Left ventricle myocardium inferior (tissue), 1 donor: ENCODE measurements at regions not wholly inside any gene's neighbourhood (a gene's known extent, or its start where the extent isn't known, plus 50 kb on each side); places are given as distances from the start of the nearest gene placed in this dataset.

Experiments used
- DNase-seq: peaks from one replicate; pipeline ENCODE4 v3.0.0-alpha.2; 2020
- H3K27ac ChIP-seq: fragments of 200-600 bp; replicated peaks from 2 replicates; pipeline ENCODE4 v1.8.0; 2021
- H3K27me3 ChIP-seq: fragments of 200-600 bp; 2 replicates; pipeline ENCODE4 v1.8.0; 2021; ENCODE audit warnings: low read depth
- H3K36me3 ChIP-seq: fragments of 200-600 bp; 2 replicates; pipeline ENCODE4 v1.8.0; 2021
- H3K4me1 ChIP-seq: fragments of 200-600 bp; 2 replicates; pipeline ENCODE4 v1.8.0; 2021
- H3K4me3 ChIP-seq: fragments of 200-600 bp; 2 replicates; pipeline ENCODE4 v1.8.0; 2021; ENCODE audit warnings: mild to moderate bottlenecking, moderate library complexity
- H3K9me3 ChIP-seq: fragments of 200-600 bp; replicated peaks from 2 replicates; pipeline ENCODE4 v1.8.0; 2021
- CTCF ChIP-seq: fragments of 200-600 bp; IDR thresholded peaks from 2 replicates; pipeline ENCODE4 v1.8.0; 2021; ENCODE audit warnings: antibody characterized with exemption, mild to moderate bottlenecking, borderline replicate concordance
- intact Hi-C: fragments of 100-400 bp; cut with micrococcal nuclease; formaldehyde crosslinking; loops from one replicate; pipeline ENCODE4 v1.11.0; 2022
- donor health status: DM: no; HTN: yes; CAD: no; lungs with severe emphysema.

DNA sequence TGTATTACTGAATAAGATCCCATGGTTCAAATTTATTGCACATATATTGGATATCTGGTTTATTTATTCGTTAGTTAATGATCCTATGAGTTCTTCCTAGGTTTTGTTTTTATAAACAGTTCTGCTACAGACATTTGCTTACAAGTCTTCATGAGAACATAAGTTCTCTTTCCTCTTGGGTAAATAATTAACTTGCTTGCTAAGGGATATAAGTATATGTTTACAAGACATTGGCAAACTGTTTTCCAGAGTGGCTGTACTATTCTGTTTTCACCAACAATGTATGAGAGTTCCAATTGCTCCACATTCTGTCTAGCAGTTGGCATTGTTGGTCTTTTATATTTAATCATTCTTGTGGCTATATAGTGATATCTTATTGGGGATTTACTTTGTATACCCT lies 341.8 kb upstream of the GBE1 start:
- H3K36me3 ChIP-seq = no peaks in the 10 kb centered on the region
- H3K27ac ChIP-seq = no peak overlapping the region
- H3K4me3 ChIP-seq = no peak overlapping the region
- H3K27me3 ChIP-seq = no peaks in the 10 kb centered on the region
- intact Hi-C loops = no loop called here
- TF ChIP-seq CTCF = no peak
- peaks cover 5% of the 10 kb centered on the region for H3K4me1 ChIP-seq
- no peaks in the 10 kb centered on the region for H3K9me3 ChIP-seq
- no peak for DNase-seq

DNA sequence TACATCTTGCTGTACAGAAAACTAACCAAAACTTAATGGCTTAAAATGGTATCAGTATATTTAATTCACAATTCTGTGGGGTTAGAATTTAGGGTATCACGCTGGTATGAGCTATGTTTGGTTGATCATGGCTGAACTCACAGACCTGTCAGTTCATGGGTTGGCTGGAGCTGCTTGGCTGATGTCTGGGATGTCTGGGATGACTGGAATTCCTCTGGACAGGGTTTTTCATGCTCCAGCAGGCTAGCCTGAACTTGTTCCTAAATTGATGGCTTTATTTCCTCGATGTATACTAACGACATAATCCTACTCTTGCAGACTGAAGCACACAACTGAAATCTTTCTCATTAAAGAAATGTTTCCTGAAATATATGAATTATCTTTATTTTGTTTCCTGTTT lies 338.9 kb upstream of the GBE1 start:
- H3K4me1 ChIP-seq = peaks cover 5% of the 10 kb centered on the region
- no peak for DNase-seq

GRCh38 chr3:82093641-82094040 lies 332.2 kb upstream of the GBE1 start:
- Histone ChIP-seq H3K27me3 (no peaks in the 10 kb centered on the region), H3K4me3 (no peak overlapping the region), H3K36me3 (no peaks in the 10 kb centered on the region), H3K4me1 (no peaks in the 10 kb centered on the region), H3K27ac (no peak overlapping the region), H3K9me3 (no peaks in the 10 kb centered on the region)
- intact Hi-C loops = no loop called here
- no peak for TF ChIP-seq CTCF
- DNase-seq = no peak

More for the DNA sequence above, 338.9 kb upstream of the GBE1 start:
- H3K36me3 ChIP-seq = no peaks in the 10 kb centered on the region
- intact Hi-C loops = no loop called here
- H3K9me3 ChIP-seq = no peaks in the 10 kb centered on the region
- no peak for TF ChIP-seq CTCF
- H3K27ac ChIP-seq = no peak overlapping the region
- no peaks in the 10 kb centered on the region for H3K27me3 ChIP-seq
- H3K4me3 ChIP-seq = no peak overlapping the region

- H3K36me3 ChIP-seq = no peaks in the 10 kb centered on the region
- DNase-seq = no peak
- H3K9me3 ChIP-seq = no peaks in the 10 kb centered on the region
- TF ChIP-seq CTCF = no peak
- peaks cover 12% of the 10 kb centered on the region for H3K4me1 ChIP-seq
- no peak overlapping the region for H3K4me3 ChIP-seq
- no peaks in the 10 kb centered on the region for H3K27me3 ChIP-seq
- H3K27ac ChIP-seq = no peak overlapping the region
- intact Hi-C loops = no loop called here
Observed at GRCh38 chr3:82088749-82089148, 327.3 kb upstream of the GBE1 start.

GRCh38 chr3:82087958-82088357 lies 326.5 kb upstream of the GBE1 start:
- H3K4me3 ChIP-seq = no peak overlapping the region
- intact Hi-C loops = no loop called here
- H3K27ac ChIP-seq = no peak overlapping the region
- TF ChIP-seq CTCF = no peak
- H3K36me3 ChIP-seq = no peaks in the 10 kb centered on the region
- H3K27me3 ChIP-seq = no peaks in the 10 kb centered on the region
- peaks cover 12% of the 10 kb centered on the region for H3K4me1 ChIP-seq
- DNase-seq = no peak
- no peaks in the 10 kb centered on the region for H3K9me3 ChIP-seq
